HG03432 (cell line): ENCODE measurements at regions not wholly inside any gene's neighbourhood (a gene's known extent, or its start where the extent isn't known, plus 50 kb on each side); places are given as distances from the start of the nearest gene placed in this dataset.
A peak's percentile ranks its signal among the peaks of the same experiment; 100 is the strongest.

Experiments used
- ATAC-seq: cut with Tn5 transposase; IDR thresholded peaks from one replicate; pipeline ENCODE4 v1.9.1; 2021; ENCODE audit warnings: mild to moderate bottlenecking, moderate library complexity; ENCODE audit not compliant: unreplicated experiment

DNA sequence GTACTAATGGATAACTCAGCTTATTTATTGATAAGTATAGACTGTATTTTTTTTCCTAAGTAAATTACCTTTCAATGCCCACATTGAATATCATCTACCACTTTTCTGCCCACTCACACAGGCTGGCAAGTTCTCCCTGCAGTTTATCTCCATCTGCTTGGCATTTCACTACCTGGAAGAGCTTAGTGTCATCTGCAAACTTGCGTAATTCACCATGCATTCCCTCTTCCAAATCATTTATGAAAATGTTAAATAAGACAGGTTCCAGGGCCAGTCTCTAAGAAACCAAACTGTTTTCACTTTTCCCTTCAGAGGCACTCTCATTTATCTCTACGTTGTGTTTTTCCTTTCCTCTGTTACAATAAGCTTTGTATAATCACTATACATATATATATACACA is 1076.6 kb downstream of the IGSF11 start:
- no peak for ATAC-seq

DNA sequence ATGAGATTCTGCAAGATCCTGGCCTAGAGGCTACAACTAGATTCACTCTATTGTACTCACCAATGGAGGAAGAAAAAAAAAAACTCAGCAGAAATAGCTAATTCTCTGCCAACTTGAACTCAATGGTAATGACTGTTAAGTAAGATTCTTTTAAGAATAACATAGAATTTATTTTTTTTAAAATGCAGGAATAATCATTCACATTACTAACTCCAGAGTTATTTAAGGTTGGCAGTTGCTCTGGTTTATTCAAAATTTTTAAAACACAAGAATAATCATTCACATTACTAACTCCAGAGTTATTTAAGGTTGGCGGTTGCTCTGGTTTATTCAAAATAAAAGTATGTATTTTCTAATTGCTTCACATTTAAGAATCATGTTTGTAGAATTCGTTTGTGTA is 1071.9 kb downstream of the IGSF11 start:
- ATAC-seq: no peak

- ATAC-seq: no peak
These were observed 1070.8 kb downstream of the IGSF11 start for GRCh38 chr3:117963858-117964257.

- ATAC-seq: no peak
These were observed 1069.8 kb downstream of the IGSF11 start for GRCh38 chr3:117964814-117965213.

DNA sequence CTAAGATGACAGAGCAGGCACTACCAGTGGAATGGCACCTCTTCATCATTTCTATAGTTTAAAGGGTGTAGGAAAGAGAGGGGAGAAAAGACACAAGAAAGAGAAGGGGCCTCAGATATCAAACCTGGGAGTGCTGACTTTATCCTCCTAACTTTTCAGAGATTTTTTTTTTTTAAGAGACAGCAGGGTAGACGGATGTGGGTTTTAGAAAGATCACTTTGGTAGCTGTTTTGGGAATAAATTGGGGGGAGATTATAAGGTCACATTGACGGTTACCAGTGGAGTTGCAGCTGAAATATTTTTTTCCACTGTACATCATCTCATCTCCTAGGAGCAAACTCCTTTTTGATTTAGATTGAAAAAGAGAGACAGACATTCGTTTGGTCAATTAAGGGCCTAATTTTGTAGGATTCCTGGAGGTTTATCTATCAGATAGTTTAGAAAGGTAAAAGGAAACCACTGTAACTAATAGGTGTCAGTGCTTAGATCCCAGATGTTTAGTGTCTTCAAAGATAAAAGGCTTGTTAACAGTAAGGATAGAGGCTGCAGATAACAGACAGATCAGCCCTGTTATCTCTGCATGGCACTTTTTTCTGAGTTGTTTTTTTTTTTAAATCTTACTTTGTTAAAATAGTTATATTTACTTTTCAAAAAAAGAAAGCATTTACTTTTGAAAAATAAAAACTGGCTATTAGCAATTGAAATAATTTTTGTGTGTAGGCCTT is 1057.0 kb downstream of the IGSF11 start:
- no peak for ATAC-seq

- ATAC-seq: no peak
These were observed 1055.2 kb downstream of the IGSF11 start for GRCh38 chr3:117979466-117979865.

GRCh38 chr3:117987256-117987655 is 1047.4 kb downstream of the IGSF11 start:
- no peak for ATAC-seq

DNA sequence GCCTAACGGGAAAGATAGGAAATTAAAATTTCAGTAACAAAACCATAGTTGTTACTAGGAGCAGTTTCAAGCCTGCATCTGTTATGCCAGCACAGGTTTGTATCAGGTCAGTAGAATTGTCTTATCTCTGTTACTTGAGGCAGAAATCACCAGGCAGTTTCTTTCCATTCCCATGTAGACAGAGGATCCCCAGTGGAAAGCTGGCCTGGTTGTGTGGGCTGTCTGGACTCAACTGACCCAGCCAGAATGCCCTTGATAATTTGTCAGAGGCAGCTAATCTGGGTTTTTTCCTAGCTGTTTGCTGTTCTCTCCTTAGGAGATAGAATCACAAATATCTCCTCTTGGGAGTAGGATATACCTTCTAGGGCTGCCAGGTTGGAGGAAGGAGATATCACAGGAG is 1044.7 kb downstream of the IGSF11 start:
- no peak for ATAC-seq

GRCh38 chr3:117990627-117991026 is 1044.0 kb downstream of the IGSF11 start:
- ATAC-seq: no peak

- ATAC-seq: no peak
These were observed 1038.7 kb downstream of the IGSF11 start for GRCh38 chr3:117995842-117996437.

DNA sequence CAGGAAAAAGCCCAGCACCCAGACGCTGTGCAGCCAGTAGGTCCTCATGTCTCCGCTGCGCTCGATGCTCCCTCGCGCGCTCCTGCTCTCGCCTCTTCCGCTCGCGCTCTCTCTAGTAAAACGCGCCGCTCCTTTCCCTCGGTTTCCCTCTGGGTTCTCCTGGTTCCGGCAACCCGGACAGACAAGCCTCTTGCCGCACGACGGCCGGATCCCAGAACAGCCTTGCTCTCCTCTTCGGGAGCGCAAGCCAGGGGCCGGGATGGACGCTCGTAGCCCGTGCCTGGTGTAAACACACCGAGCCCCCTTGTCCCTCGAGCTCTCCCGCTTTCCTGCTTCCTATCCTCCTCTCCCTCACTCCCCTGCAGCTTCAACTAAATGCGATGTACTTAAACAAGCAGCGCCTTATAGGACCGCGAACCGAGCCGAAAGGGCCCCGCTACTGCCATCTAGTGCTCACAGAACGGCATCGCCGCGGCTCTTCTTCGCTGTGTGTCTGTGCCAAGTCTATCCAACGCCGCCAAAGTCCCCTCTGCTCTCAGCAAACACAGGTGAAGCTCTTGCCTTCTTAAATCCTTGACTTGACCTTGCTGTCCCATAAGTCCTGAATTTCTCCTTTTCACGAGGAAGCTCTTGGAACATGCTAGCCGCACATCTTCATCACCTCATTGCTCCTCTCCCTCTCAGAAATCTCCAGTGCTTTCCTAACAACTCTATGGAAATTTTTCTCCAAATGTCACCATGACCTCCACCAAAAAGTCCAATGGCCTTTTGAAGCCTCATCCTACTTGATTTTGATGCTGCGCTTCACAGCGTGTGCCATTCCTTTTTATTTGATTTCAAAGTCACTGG is 1037.2 kb downstream of the IGSF11 start:
- peak; percentile 98 for ATAC-seq

DNA sequence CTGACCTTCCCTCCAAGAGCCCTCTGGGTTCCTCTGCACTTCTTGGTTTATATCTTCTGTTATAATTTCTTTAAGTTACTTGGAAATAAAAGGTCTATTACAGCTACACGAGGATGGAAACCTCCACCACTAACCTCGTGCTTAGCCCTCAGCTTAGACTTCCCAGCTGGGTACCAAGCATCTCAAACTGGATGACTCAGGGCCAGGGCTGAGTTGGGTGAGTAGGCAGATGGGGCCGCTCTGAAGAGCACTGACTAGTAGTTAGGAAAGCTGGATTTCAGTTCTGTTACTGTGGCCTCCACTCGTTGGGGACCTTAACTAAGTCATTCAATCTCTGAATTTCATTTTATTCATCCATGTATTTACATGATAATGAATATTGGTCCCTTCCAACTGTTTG is 1036.6 kb downstream of the IGSF11 start:
- peak; percentile 6 for ATAC-seq

DNA sequence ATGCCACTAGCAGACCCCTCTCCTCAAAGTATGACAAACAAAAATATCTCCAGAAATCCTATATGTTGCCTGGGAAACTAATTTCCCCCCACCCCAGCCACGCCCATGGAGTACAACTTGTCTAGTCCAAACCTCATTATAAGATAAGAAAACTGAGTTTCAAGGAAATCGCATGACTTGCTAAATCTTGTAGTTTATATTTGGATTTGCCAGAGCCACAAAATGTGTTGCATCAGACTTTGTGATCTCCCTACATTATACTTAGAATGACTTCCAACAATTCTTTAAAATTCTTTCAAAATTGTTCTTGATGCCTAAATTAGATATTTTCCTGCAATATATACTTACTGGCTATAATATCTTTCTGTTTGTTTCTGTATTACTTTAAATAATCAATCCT is 1034.4 kb downstream of the IGSF11 start:
- no peak for ATAC-seq

- ATAC-seq: no peak
These were observed 1033.3 kb downstream of the IGSF11 start for GRCh38 chr3:118001380-118001779.

GRCh38 chr3:118011910-118012309 is 1022.7 kb downstream of the IGSF11 start:
- ATAC-seq: no peak

- ATAC-seq: no peak
These were observed 1005.6 kb downstream of the IGSF11 start for GRCh38 chr3:118029049-118029448.

DNA sequence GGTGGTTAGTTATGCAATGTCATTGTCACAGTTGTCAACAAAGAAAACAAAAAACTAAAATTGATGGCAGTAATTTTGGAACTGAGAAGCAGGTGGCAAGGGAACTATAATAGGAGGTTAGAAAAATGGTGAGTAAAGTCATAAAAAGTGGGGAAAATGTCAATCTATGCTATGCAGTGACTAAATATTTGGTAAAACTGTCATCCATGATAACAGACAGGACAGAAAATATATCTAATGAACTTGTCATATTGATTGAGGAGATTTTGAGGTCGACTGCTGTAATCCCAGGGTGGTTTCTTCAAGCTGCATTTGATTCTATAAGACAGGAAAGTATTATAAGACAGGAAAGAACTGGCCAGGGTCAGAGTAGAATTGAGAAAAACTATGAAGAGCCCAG is 998.4 kb downstream of the IGSF11 start:
- no peak for ATAC-seq

DNA sequence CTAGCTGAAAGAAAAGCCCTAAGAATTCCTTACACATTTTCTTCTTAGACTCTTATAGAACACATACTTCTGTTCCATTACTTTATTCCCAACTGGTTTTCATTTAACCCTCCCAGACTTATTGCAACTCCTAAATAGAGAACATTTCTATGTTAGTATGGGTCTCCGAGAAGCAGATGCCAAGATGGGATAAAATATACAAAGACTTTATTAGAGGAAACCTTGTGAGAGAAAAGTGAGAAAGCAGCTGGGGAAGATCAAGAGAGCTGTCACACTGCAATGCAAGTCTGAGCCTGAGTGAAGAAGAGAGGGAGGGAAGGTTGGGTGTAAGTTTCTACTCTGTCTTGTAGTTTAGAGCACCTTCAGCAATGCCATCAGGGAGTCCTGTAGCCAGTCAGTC is 979.3 kb downstream of the IGSF11 start:
- ATAC-seq: no peak

DNA sequence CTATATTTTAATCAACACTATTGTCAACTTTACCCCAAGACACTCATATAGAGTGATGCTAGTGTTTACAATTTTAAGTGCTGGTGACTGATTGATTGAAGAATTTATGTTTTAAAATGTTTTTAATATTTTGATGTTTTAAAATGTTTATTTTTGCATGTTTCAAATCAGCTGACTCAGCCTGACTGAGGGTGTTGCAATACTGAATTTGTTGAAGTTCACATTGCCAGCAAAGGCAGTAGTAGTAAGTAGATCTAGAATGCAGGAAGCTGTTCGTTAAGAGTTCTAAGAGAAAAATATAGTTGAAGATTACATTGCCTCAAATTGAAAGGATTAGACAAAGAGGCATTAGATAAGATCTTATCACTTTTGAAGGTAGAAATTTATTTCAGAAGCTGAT is 977.6 kb downstream of the IGSF11 start:
- no peak for ATAC-seq

- ATAC-seq: no peak
These were observed 975.5 kb downstream of the IGSF11 start for GRCh38 chr3:118059096-118059495.

GRCh38 chr3:118067439-118067838 is 967.2 kb downstream of the IGSF11 start:
- ATAC-seq: no peak

DNA sequence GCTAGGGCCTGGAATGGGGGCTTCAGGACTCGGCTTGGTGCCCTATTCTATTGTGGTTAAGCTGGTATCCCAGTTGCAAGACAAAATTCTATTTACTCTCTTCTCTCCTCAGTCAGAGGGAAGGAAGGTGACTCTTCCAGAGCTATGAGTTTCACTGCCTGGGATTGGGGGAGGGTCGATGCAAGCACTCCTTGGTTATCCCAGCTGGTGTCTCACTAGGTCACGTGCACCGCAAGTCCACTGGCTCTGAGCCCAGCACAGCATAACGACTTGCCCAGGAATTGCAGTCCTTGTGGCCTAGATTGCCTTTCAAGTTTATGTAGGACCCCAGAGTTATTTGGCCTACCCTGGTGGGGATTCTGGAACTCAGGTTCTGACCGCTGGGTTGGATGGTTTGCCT is 958.8 kb downstream of the IGSF11 start:
- ATAC-seq: no peak
